22Rv1 (cell line): ENCODE measurements at regions not wholly inside any gene's neighbourhood (a gene's known extent, or its start where the extent isn't known, plus 50 kb on each side); places are given as distances from the start of the nearest gene placed in this dataset.

ENCODE experiments used
- CTCF ChIP-seq: fragments of 450-650 bp; IDR thresholded peaks from 2 replicates; pipeline ENCODE4 v1.5.1; 2017; ENCODE audit warnings: mild to moderate bottlenecking
- ZFX ChIP-seq: fragments of 450-650 bp; IDR thresholded peaks from 2 replicates; pipeline ENCODE4 v1.6.1; 2017; ENCODE audit warnings: antibody characterized with exemption, borderline replicate concordance

GRCh38 chr1:91123773-91124172 lies 101.9 kb upstream of the ZNF644 start:
- no peak for TF ChIP-seq CTCF
- no peak for TF ChIP-seq ZFX
